HL-60 (cell line): ENCODE measurements at regions not wholly inside any gene's neighbourhood (a gene's known extent, or its start where the extent isn't known, plus 50 kb on each side); places are given as distances from the start of the nearest gene placed in this dataset.

ENCODE experiments used
- GABPA ChIP-seq: IDR thresholded peaks from 2 replicates; pipeline ENCODE4 v1.6.1; 2012; ENCODE audit warnings: low read depth
- POLR2AphosphoS5 ChIP-seq: IDR thresholded peaks from 2 replicates; pipeline ENCODE4 v1.6.1; 2012; ENCODE audit warnings: low read depth
- TF ChIP-seq, protein P1 (sequence below): IDR thresholded peaks from one replicate; pipeline ENCODE4 v1.5.1; 2011; ENCODE audit warnings: low read length, control low read depth, inconsistent platforms; ENCODE audit not compliant: insufficient read depth

DNA sequence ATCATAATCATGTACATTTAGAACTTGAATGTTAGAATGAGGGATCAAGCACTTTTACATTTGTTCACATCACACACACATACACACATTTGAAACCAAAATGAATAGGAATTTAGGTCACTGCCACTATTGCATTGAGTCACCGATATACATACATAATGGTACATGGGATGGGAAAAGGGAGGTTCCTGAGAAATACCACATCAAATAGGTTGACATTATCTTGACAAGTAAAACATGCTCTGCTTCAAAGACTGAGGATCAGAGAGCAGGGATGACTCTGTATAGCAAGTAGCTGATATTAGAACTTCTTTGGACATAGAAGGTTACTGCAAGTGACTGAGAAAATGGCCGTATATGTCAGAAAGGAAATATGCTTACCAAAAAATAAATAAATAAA lies 847.2 kb downstream of the PLOD2 start:
- TF ChIP-seq, protein P1, sequence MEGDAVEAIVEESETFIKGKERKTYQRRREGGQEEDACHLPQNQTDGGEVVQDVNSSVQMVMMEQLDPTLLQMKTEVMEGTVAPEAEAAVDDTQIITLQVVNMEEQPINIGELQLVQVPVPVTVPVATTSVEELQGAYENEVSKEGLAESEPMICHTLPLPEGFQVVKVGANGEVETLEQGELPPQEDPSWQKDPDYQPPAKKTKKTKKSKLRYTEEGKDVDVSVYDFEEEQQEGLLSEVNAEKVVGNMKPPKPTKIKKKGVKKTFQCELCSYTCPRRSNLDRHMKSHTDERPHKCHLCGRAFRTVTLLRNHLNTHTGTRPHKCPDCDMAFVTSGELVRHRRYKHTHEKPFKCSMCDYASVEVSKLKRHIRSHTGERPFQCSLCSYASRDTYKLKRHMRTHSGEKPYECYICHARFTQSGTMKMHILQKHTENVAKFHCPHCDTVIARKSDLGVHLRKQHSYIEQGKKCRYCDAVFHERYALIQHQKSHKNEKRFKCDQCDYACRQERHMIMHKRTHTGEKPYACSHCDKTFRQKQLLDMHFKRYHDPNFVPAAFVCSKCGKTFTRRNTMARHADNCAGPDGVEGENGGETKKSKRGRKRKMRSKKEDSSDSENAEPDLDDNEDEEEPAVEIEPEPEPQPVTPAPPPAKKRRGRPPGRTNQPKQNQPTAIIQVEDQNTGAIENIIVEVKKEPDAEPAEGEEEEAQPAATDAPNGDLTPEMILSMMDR = no peak
- TF ChIP-seq POLR2AphosphoS5 = no peak
- TF ChIP-seq GABPA = no peak
